ENCODE measurements at regions not wholly inside any gene's neighbourhood (a gene's known extent, or its start where the extent isn't known, plus 50 kb on each side); places are given as distances from the start of the nearest gene placed in this dataset.

DNA sequence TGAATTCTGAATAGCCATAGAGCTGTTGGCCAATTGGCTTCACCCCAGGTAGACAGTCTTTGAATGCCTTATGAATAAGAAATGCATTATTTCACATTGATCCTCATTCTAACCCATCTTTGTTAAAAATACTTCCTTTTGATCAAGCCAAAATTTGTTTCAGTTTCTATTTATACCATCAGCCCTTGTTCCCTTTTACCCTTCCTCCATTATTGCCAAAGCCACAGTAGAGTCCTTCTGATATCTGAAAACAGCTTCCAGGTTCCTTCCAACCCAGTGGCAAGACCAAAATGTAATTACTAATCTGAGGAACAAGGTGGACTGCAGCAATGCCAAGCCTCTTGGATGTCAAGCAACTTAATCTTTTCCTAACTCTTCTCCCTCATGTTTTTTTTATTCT is 458.8 kb downstream of the BUD13 start:
- TF ChIP-seq POLR2A (IDR thresholded peaks at IDR 0.05) (no peak), POLR2AphosphoS5 (IDR thresholded peaks at IDR 0.05) (no peak)
- TF ChIP-seq, protein P1, sequence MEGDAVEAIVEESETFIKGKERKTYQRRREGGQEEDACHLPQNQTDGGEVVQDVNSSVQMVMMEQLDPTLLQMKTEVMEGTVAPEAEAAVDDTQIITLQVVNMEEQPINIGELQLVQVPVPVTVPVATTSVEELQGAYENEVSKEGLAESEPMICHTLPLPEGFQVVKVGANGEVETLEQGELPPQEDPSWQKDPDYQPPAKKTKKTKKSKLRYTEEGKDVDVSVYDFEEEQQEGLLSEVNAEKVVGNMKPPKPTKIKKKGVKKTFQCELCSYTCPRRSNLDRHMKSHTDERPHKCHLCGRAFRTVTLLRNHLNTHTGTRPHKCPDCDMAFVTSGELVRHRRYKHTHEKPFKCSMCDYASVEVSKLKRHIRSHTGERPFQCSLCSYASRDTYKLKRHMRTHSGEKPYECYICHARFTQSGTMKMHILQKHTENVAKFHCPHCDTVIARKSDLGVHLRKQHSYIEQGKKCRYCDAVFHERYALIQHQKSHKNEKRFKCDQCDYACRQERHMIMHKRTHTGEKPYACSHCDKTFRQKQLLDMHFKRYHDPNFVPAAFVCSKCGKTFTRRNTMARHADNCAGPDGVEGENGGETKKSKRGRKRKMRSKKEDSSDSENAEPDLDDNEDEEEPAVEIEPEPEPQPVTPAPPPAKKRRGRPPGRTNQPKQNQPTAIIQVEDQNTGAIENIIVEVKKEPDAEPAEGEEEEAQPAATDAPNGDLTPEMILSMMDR (IDR thresholded peaks at IDR 0.05): no peak
